Neural crest cell (in vitro differentiated cells): ENCODE measurements at regions not wholly inside any gene's neighbourhood (a gene's known extent, or its start where the extent isn't known, plus 50 kb on each side); places are given as distances from the start of the nearest gene placed in this dataset.

Source experiments
- DNase-seq: peaks from one replicate; pipeline ENCODE4 v3.0.0; 2021; ENCODE audit warnings: low read depth, mixed read lengths, low spot score
- H3K27ac Mint-ChIP-seq: one replicate; pipeline ENCODE4 v1.8.0; 2021; ENCODE audit warnings: mild to moderate bottlenecking, mixed read lengths; ENCODE audit not compliant: unreplicated experiment
- H3K27me3 Mint-ChIP-seq: 2 replicates; pipeline ENCODE4 v1.8.0; 2021; ENCODE audit warnings: low read depth, mild to moderate bottlenecking, mixed read lengths
- H3K36me3 Mint-ChIP-seq: 2 replicates; pipeline ENCODE4 v1.8.0; 2021; ENCODE audit warnings: low read depth, mild to moderate bottlenecking, mixed read lengths
- H3K4me1 Mint-ChIP-seq: 2 replicates; pipeline ENCODE4 v1.8.0; 2021; ENCODE audit warnings: mixed read lengths
- H3K4me3 Mint-ChIP-seq: one replicate; pipeline ENCODE4 v1.8.0; 2021; ENCODE audit warnings: mild to moderate bottlenecking, mixed read lengths
- H3K9me3 Mint-ChIP-seq: 2 replicates; pipeline ENCODE4 v1.8.0; 2021; ENCODE audit warnings: mixed read lengths
- CTCF ChIP-seq: fragments of 200-600 bp; sonication (generic); conservative IDR thresholded peaks from 2 replicates; pipeline ENCODE4 v1.5.0; 2021; ENCODE audit warnings: antibody characterized with exemption, mild to moderate bottlenecking

GRCh38 chr4:32589097-32589496 is 1868.9 kb downstream of the PCDH7 start:
- Mint-ChIP-seq H3K27me3 (no peaks in the 10 kb centered on the region), H3K4me3 (no peak overlapping the region), H3K4me1 (no peaks in the 10 kb centered on the region), H3K36me3 (no peaks in the 10 kb centered on the region), H3K27ac (no peak overlapping the region), H3K9me3 (peaks cover 2% of the 10 kb centered on the region)
- no peak for TF ChIP-seq CTCF
- no peak for DNase-seq

DNA sequence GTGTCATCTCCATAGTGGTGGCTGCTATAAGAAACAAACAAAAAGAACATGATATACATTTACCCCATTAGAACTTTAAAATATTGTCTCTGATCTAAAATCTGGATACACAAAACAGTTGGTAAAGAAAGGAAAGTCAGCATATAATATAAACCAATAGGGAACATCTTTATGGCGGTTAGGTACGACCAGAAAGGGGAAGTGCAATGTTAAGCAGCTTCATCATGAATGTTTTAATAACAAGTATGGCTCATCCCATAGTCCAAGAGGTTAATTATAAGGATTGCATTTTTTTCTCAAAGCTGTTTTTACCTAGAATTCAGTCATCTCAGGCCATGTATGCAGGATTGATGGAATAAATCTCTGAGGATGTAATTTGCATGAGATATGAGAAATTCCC is 1869.7 kb downstream of the PCDH7 start:
- H3K27me3 Mint-ChIP-seq, result no peaks in the 10 kb centered on the region
- no peak for DNase-seq
- no peak overlapping the region for H3K27ac Mint-ChIP-seq
- no peak for TF ChIP-seq CTCF
- peaks cover 2% of the 10 kb centered on the region for H3K9me3 Mint-ChIP-seq
- no peaks in the 10 kb centered on the region for H3K36me3 Mint-ChIP-seq
- no peak overlapping the region for H3K4me3 Mint-ChIP-seq
- no peaks in the 10 kb centered on the region for H3K4me1 Mint-ChIP-seq

- Mint-ChIP-seq H3K27me3 (no peaks in the 10 kb centered on the region), H3K27ac (no peak overlapping the region), H3K9me3 (peaks cover 2% of the 10 kb centered on the region), H3K4me1 (no peaks in the 10 kb centered on the region), H3K36me3 (no peaks in the 10 kb centered on the region), H3K4me3 (no peak overlapping the region)
- DNase-seq, result no peak
- no peak for TF ChIP-seq CTCF
Observed at GRCh38 chr4:32597354-32597753, 1877.2 kb downstream of the PCDH7 start.

DNA sequence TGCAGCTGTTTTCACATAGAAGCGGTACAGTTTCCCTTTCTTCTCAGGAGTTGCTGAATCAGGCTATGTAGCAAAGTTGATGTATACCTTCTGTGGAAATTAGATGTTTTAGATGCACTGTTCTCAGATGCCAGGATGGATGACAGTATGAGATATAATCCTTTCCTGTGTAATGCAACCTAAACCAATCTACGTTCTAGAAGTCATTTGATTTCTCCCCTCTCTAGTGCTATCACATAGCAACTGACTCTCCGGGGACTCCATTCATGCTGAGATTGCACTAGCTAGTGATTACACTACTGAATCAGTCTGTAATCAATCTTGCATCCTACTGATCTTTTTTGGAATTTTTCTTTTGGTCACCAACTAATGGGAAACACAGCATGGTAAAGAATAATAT is 1881.7 kb downstream of the PCDH7 start:
- no peaks in the 10 kb centered on the region for H3K27me3 Mint-ChIP-seq
- TF ChIP-seq CTCF, result no peak

DNA sequence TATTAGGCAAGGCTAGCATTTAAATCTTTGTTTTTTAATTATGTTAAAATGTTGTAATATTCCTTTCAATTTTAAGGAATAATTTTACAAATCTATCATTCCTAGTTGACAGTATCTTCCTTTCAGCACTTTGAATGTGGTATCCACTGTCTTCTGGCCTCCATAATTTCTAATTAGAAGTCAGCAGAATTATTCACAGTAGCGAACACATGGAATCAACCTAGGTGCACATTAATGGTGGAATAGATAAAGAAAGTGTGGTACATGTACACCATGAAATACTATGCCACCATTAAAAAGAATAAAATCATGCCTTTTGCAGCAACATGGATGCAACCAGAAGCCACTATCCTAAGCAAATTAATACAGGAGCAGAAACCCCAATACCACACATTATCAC is 1887.8 kb downstream of the PCDH7 start:
- H3K9me3 Mint-ChIP-seq, result peaks cover 15% of the 10 kb centered on the region
- no peak for DNase-seq
- no peaks in the 10 kb centered on the region for H3K27me3 Mint-ChIP-seq

More for the DNA sequence above, 1881.7 kb downstream of the PCDH7 start:
- Mint-ChIP-seq H3K4me3 (no peak overlapping the region), H3K27ac (no peak overlapping the region), H3K9me3 (peaks cover 6% of the 10 kb centered on the region), H3K4me1 (no peaks in the 10 kb centered on the region), H3K36me3 (peaks cover 3% of the 10 kb centered on the region)
- no peak for DNase-seq

More for the DNA sequence above, 1887.8 kb downstream of the PCDH7 start:
- H3K4me3 Mint-ChIP-seq, result no peak overlapping the region
- H3K4me1 Mint-ChIP-seq, result no peaks in the 10 kb centered on the region
- no peak overlapping the region for H3K27ac Mint-ChIP-seq
- TF ChIP-seq CTCF, result no peak
- peaks cover 6% of the 10 kb centered on the region for H3K36me3 Mint-ChIP-seq
